Upper lobe of right lung (tissue), 1 donor: ENCODE measurements at regions not wholly inside any gene's neighbourhood (a gene's known extent, or its start where the extent isn't known, plus 50 kb on each side); places are given as distances from the start of the nearest gene placed in this dataset.

Experiments used
- ATAC-seq: fragments of 200-7000 bp; cut with Tn5 transposase; one replicate; pipeline ENCODE4 v1.9.1; 2020; ENCODE audit warnings: mild to moderate bottlenecking, moderate library complexity
- DNase-seq: peaks from one replicate; pipeline ENCODE4 v3.0.0-alpha.2; 2020
- H3K27ac ChIP-seq: fragments of 200-600 bp; one replicate; pipeline ENCODE4 v1.8.0; 2022
- H3K27me3 ChIP-seq: fragments of 200-600 bp; one replicate; pipeline ENCODE4 v1.8.0; 2022; ENCODE audit warnings: mild to moderate bottlenecking
- H3K36me3 ChIP-seq: fragments of 200-600 bp; one replicate; pipeline ENCODE4 v1.8.0; 2022
- H3K4me1 ChIP-seq: fragments of 200-600 bp; one replicate; pipeline ENCODE4 v1.8.0; 2022
- H3K4me3 ChIP-seq: fragments of 200-600 bp; one replicate; pipeline ENCODE4 v1.8.0; 2022; ENCODE audit warnings: mild to moderate bottlenecking
- H3K9me3 ChIP-seq: fragments of 200-600 bp; one replicate; pipeline ENCODE4 v1.8.0; 2022
- CTCF ChIP-seq: fragments of 200-600 bp; IDR thresholded peaks from one replicate; pipeline ENCODE4 v1.8.0; 2022; ENCODE audit warnings: antibody characterized with exemption
- intact Hi-C: fragments of 100-400 bp; cut with DNase I; formaldehyde crosslinking; loops from one replicate; pipeline ENCODE4 v1.11.0; 2022
- donor health status: DM: no; HTN: yes; CAD: no; lungs with severe emphysema.

- TF ChIP-seq CTCF, result no peak
- intact Hi-C loops, result no loop called here
- H3K36me3 ChIP-seq, result no peaks in the 10 kb centered on the region
- no peak overlapping the region for H3K4me3 ChIP-seq
- ATAC-seq (no peak), DNase-seq (no peak)
- no peaks in the 10 kb centered on the region for H3K9me3 ChIP-seq
- peaks cover 6% of the 10 kb centered on the region for H3K27me3 ChIP-seq
- no peak overlapping the region for H3K27ac ChIP-seq
- no peaks in the 10 kb centered on the region for H3K4me1 ChIP-seq
Observed at GRCh38 chr17:73743518-73744201, 99.4 kb upstream of the SDK2 start.

GRCh38 chr17:73744411-73744810, 100.2 kb upstream of the SDK2 start:
- Histone ChIP-seq H3K27ac (no peak overlapping the region), H3K36me3 (no peaks in the 10 kb centered on the region), H3K27me3 (peaks cover 6% of the 10 kb centered on the region), H3K9me3 (no peaks in the 10 kb centered on the region), H3K4me3 (no peak overlapping the region), H3K4me1 (no peaks in the 10 kb centered on the region)
- ATAC-seq (no peak), DNase-seq (no peak)
- intact Hi-C loops, result no loop called here
- no peak for TF ChIP-seq CTCF

DNA sequence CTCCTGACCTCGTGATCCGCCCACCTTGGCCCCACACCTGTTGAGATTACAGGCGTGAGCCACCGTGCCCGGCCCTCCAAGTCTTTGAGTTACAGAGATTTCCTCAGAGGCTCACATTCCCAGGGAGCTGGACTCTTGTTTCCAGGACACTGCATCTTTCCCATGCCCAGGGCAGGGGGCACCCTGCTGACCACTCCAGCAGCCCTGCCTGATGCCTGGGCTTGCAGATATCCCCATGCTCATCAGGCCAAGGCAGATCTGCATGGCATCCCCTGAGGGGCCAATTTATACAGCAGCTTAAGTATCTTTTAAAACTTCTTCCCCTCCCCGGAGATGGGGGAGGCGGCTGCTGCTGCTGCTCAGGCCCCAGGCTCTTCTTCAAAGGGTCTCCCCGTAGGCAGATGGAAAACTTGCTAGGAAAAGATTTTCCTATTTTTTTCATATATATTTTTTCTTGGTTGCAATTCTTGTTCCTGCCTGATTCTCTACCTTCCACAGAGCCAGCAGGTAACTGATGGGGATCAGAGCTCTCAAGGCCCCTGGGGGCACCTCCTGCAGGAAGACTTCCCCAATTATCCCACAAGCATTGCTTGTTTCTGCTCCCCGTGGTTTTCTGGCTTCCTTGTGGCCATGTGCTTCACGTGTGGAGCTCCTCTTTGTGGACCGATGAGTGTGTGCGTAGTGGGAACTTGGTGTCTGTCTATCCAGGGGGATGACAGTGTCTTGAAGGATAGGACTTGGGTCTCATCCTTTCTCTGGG, 102.2 kb upstream of the SDK2 start:
- Histone ChIP-seq H3K4me1 (no peaks in the 10 kb centered on the region), H3K27ac (no peak overlapping the region), H3K27me3 (peaks cover 6% of the 10 kb centered on the region), H3K4me3 (no peak overlapping the region), H3K36me3 (no peaks in the 10 kb centered on the region), H3K9me3 (no peaks in the 10 kb centered on the region)
- DNase-seq (no peak), ATAC-seq (no peak)
- no peak for TF ChIP-seq CTCF
- intact Hi-C loops, result no loop called here

- H3K36me3 ChIP-seq, result no peaks in the 10 kb centered on the region
- H3K4me1 ChIP-seq, result no peaks in the 10 kb centered on the region
- no peak for ATAC-seq
Observed at GRCh38 chr17:73747221-73748002, 103.2 kb upstream of the SDK2 start.

DNA sequence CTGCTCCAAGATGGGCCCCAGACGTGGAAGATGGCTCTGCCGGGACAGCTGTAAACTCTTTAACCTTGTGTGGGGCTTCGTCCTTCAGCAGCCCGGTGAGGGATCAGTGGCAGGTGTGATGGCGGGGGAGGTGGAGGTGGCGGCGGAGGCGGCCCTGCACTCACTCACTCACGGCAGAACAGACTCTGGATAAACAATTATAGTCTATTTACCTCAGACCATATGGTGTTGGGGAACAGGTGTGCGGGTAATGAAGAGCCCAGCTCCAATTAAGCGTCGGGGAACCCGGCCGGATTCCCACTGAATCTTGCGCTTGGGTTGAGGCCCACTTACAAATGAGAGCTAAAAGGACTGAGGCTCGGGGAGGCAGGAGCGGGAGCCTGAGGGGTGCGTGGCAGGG, 104.3 kb upstream of the SDK2 start:
- ATAC-seq (no peak), DNase-seq (no peak)
- no peaks in the 10 kb centered on the region for H3K27me3 ChIP-seq
- H3K27ac ChIP-seq, result no peak overlapping the region
- no peaks in the 10 kb centered on the region for H3K9me3 ChIP-seq
- intact Hi-C loops, result no loop called here
- H3K36me3 ChIP-seq, result no peaks in the 10 kb centered on the region
- H3K4me3 ChIP-seq, result no peak overlapping the region
- H3K4me1 ChIP-seq, result no peaks in the 10 kb centered on the region
- no peak for TF ChIP-seq CTCF

More at GRCh38 chr17:73747221-73748002, 103.2 kb upstream of the SDK2 start:
- Histone ChIP-seq H3K27me3 (peaks cover 6% of the 10 kb centered on the region), H3K27ac (no peak overlapping the region), H3K4me3 (no peak overlapping the region), H3K9me3 (no peaks in the 10 kb centered on the region)
- no peak for DNase-seq
- intact Hi-C loops, result no loop called here
- TF ChIP-seq CTCF, result no peak
